Ishikawa (cell line): ENCODE measurements at regions not wholly inside any gene's neighbourhood (a gene's known extent, or its start where the extent isn't known, plus 50 kb on each side); places are given as distances from the start of the nearest gene placed in this dataset.
A peak's percentile ranks its signal among the peaks of the same experiment; 100 is the strongest.

Source experiments
- CEBPB ChIP-seq: IDR thresholded peaks from 2 replicates; pipeline ENCODE4 v1.6.1; 2012
- CREB1 ChIP-seq: IDR thresholded peaks from 2 replicates; pipeline ENCODE4 v1.6.1; 2012; ENCODE audit warnings: low read depth
- EGR1 ChIP-seq: IDR thresholded peaks from 2 replicates; pipeline ENCODE4 v1.6.1; 2012
- EP300 ChIP-seq: IDR thresholded peaks from 2 replicates; pipeline ENCODE4 v1.6.1; 2012; ENCODE audit warnings: borderline replicate concordance
- FOXM1 ChIP-seq: IDR thresholded peaks from 2 replicates; pipeline ENCODE4 v1.6.1; 2012; ENCODE audit warnings: low read depth, borderline replicate concordance
- MAX ChIP-seq: IDR thresholded peaks from 2 replicates; pipeline ENCODE4 v1.6.1; 2012
- NFIC ChIP-seq: IDR thresholded peaks from 2 replicates; pipeline ENCODE4 v1.6.1; 2012
- RAD21 ChIP-seq: IDR thresholded peaks from 2 replicates; pipeline ENCODE4 v1.6.1; 2012; ENCODE audit warnings: low read depth
- REST ChIP-seq: IDR thresholded peaks from 2 replicates; pipeline ENCODE4 v1.6.1; 2012; ENCODE audit warnings: low read depth, mild to moderate bottlenecking
- TAF1 ChIP-seq: IDR thresholded peaks from 2 replicates; pipeline ENCODE4 v1.6.1; 2012; ENCODE audit warnings: low read depth, mild to moderate bottlenecking
- TCF12 ChIP-seq: IDR thresholded peaks from 2 replicates; pipeline ENCODE4 v1.6.1; 2012; ENCODE audit warnings: low read depth
- TEAD4 ChIP-seq: IDR thresholded peaks from 2 replicates; pipeline ENCODE4 v1.6.1; 2012
- USF1 ChIP-seq: IDR thresholded peaks from 2 replicates; pipeline ENCODE4 v1.6.1; 2012
- YY1 ChIP-seq: IDR thresholded peaks from 2 replicates; pipeline ENCODE4 v1.6.1; 2012; ENCODE audit warnings: low read depth
- ZBTB7A ChIP-seq: IDR thresholded peaks from 2 replicates; pipeline ENCODE4 v1.6.1; 2012; ENCODE audit warnings: low read depth

- TF ChIP-seq MAX (peak; percentile 15; the same call in 1 of the 2 replicates), EGR1 (peak; percentile 43; the same call in 1 of the 2 replicates)
Measured at GRCh38 chr18:55664758-55665400, 76.9 kb upstream of the TCF4 start.

- TF ChIP-seq MAX (no peak), RAD21 (no peak), NFIC (no peak), TAF1 (no peak), REST (no peak), EGR1 (no peak), CEBPB (no peak), EP300 (no peak), ZBTB7A (no peak), CREB1 (no peak), YY1 (no peak)
Measured at GRCh38 chr18:55663891-55664290, 75.9 kb upstream of the TCF4 start.

- TF ChIP-seq EP300 (no peak), CEBPB (no peak), EGR1 (no peak), NFIC (no peak), REST (no peak), TCF12 (no peak), TEAD4 (no peak), ZBTB7A (no peak), RAD21 (no peak), USF1 (no peak), YY1 (no peak), CREB1 (no peak), TAF1 (no peak), MAX (no peak), FOXM1 (no peak)
Measured at GRCh38 chr18:55658598-55658997, 70.6 kb upstream of the TCF4 start.

- TF ChIP-seq TCF12 (no peak), EGR1 (no peak), NFIC (no peak), TEAD4 (no peak), MAX (no peak)
Measured at GRCh38 chr18:55657572-55658331, 69.8 kb upstream of the TCF4 start.

- TF ChIP-seq MAX (no peak), FOXM1 (no peak), USF1 (no peak), ZBTB7A (no peak), TCF12 (no peak), TEAD4 (no peak), YY1 (no peak), EP300 (no peak)
Measured at GRCh38 chr18:55654986-55655385, 67.0 kb upstream of the TCF4 start.

- no peak for TF ChIP-seq FOXM1
Measured at GRCh38 chr18:55651236-55651635, 63.2 kb upstream of the TCF4 start.
